Astrocyte (in vitro differentiated cells and primary cell): ENCODE measurements at regions not wholly inside any gene's neighbourhood (a gene's known extent, or its start where the extent isn't known, plus 50 kb on each side); places are given as distances from the start of the nearest gene placed in this dataset.
A peak's percentile ranks its signal among the peaks of the same experiment; 100 is the strongest.

Source experiments
- DNase-seq: peaks from one replicate; pipeline ENCODE4 v3.0.0-alpha.2; 2010; ENCODE audit warnings: low read depth
- FAIRE-seq: peaks from 2 replicates; lab custom pipeline; 2011; peaks lifted over from hg19 to GRCh38; lab: Jason Lieb, UNC
- H2AFZ ChIP-seq: 2 replicates; pipeline ENCODE4 v1.6.0; 2012; ENCODE audit warnings: low read depth, low read length, inconsistent platforms
- H3K27ac ChIP-seq: 2 replicates; pipeline ENCODE4 v1.5.1; 2011; ENCODE audit warnings: low read depth, low read length, inconsistent platforms
- H3K27me3 ChIP-seq: 2 replicates; pipeline ENCODE4 v1.6.0; 2011; ENCODE audit warnings: low read length, inconsistent platforms; ENCODE audit not compliant: insufficient read depth
- H3K36me3 ChIP-seq: 2 replicates; pipeline ENCODE4 v1.5.1; 2011; ENCODE audit warnings: low read length, inconsistent platforms; ENCODE audit not compliant: insufficient read depth
- H3K4me1 ChIP-seq: 2 replicates; pipeline ENCODE4 v1.5.1; 2011; ENCODE audit warnings: low read length, inconsistent platforms; ENCODE audit not compliant: insufficient read depth
- H3K4me2 ChIP-seq: 2 replicates; pipeline ENCODE4 v1.6.0; 2012; ENCODE audit warnings: low read length, inconsistent platforms
- H3K4me3 ChIP-seq: 2 replicates; pipeline ENCODE4 v1.5.1; 2011; ENCODE audit warnings: low read depth, mild to moderate bottlenecking, low read length, inconsistent platforms; ENCODE audit not compliant: insufficient read depth
- H3K79me2 ChIP-seq: 2 replicates; pipeline ENCODE4 v1.6.0; 2012; ENCODE audit warnings: mild to moderate bottlenecking, low read length, inconsistent platforms; ENCODE audit not compliant: insufficient read depth
- H3K9ac ChIP-seq: 2 replicates; pipeline ENCODE4 v1.6.0; 2012; ENCODE audit warnings: mild to moderate bottlenecking, low read length, inconsistent platforms
- H3K9me3 ChIP-seq: 2 replicates; pipeline ENCODE4 v1.5.1; 2012; ENCODE audit warnings: low read depth, mild to moderate bottlenecking, low read length, inconsistent platforms; ENCODE audit not compliant: insufficient read depth
- H4K20me1 ChIP-seq: 2 replicates; pipeline ENCODE4 v1.6.0; 2012; ENCODE audit warnings: low read length, inconsistent platforms; ENCODE audit not compliant: insufficient read depth
- H3K27ac Mint-ChIP-seq: one replicate; pipeline ENCODE4 v1.8.0; 2021; ENCODE audit warnings: mild to moderate bottlenecking, mixed read lengths; ENCODE audit not compliant: unreplicated experiment
- H3K27me3 Mint-ChIP-seq: one replicate; pipeline ENCODE4 v1.8.0; 2021; ENCODE audit warnings: low read depth, mixed read lengths; ENCODE audit not compliant: unreplicated experiment
- H3K36me3 Mint-ChIP-seq: one replicate; pipeline ENCODE4 v1.8.0; 2021; ENCODE audit warnings: low read depth, mixed read lengths; ENCODE audit not compliant: unreplicated experiment
- H3K4me1 Mint-ChIP-seq: one replicate; pipeline ENCODE4 v1.8.0; 2021; ENCODE audit warnings: low read depth, mixed read lengths; ENCODE audit not compliant: unreplicated experiment
- H3K4me3 Mint-ChIP-seq: one replicate; pipeline ENCODE4 v1.8.0; 2021; ENCODE audit warnings: mild to moderate bottlenecking, moderate library complexity, mixed read lengths; ENCODE audit not compliant: unreplicated experiment
- H3K9me3 Mint-ChIP-seq: one replicate; pipeline ENCODE4 v1.8.0; 2021; ENCODE audit warnings: mild to moderate bottlenecking, mixed read lengths; ENCODE audit not compliant: unreplicated experiment
- CTCF ChIP-seq: IDR thresholded peaks from 2 replicates; pipeline ENCODE4 v1.5.1; 2011; ENCODE audit warnings: low read depth, mild to moderate bottlenecking, inconsistent platforms, low read length, moderate library complexity; ENCODE audit not compliant: insufficient read depth
- EZH2 ChIP-seq: IDR thresholded peaks from 2 replicates; pipeline ENCODE4 v1.6.1; 2012; ENCODE audit warnings: mild to moderate bottlenecking, low read length, inconsistent platforms; ENCODE audit not compliant: insufficient read depth

GRCh38 chr3:165645191-165645590 is 192.0 kb downstream of the BCHE start:
- H3K4me3 Mint-ChIP-seq: no peak overlapping the region
- DNase-seq: no peak
- TF ChIP-seq EZH2 (no peak), CTCF (no peak)
- no peak overlapping the region for H3K27ac ChIP-seq
- H3K4me1 ChIP-seq: peaks cover 16% of the 10 kb centered on the region
- H3K9me3 ChIP-seq: no peaks in the 10 kb centered on the region
- H3K36me3 Mint-ChIP-seq: no peaks in the 10 kb centered on the region
- no peaks in the 10 kb centered on the region for H3K9me3 Mint-ChIP-seq
- H3K4me3 ChIP-seq: no peak overlapping the region
- no peak overlapping the region for H3K27ac Mint-ChIP-seq
- H3K9ac ChIP-seq: no peak overlapping the region
- no peaks in the 10 kb centered on the region for H3K79me2 ChIP-seq
- no peaks in the 10 kb centered on the region for H3K36me3 ChIP-seq
- no peaks in the 10 kb centered on the region for H3K27me3 ChIP-seq
- no peak overlapping the region for H3K4me2 ChIP-seq
- FAIRE-seq: no peak
- H3K4me1 Mint-ChIP-seq: peaks cover 22% of the 10 kb centered on the region
- no peak overlapping the region for H2AFZ ChIP-seq
- H4K20me1 ChIP-seq: no peaks in the 10 kb centered on the region
- no peaks in the 10 kb centered on the region for H3K27me3 Mint-ChIP-seq

- H3K4me1 ChIP-seq: peaks cover 16% of the 10 kb centered on the region
- H3K4me3 ChIP-seq: no peak overlapping the region
- no peak overlapping the region for H3K27ac ChIP-seq
- no peaks in the 10 kb centered on the region for H3K79me2 ChIP-seq
- Mint-ChIP-seq H3K36me3 (no peaks in the 10 kb centered on the region), H3K4me1 (peaks cover 22% of the 10 kb centered on the region), H3K4me3 (no peak overlapping the region), H3K27me3 (no peaks in the 10 kb centered on the region), H3K27ac (peak overlapping the region; percentile 86), H3K9me3 (no peaks in the 10 kb centered on the region)
- FAIRE-seq (no peak), DNase-seq (no peak)
- H3K27me3 ChIP-seq: no peaks in the 10 kb centered on the region
- no peak overlapping the region for H3K9ac ChIP-seq
- H3K36me3 ChIP-seq: no peaks in the 10 kb centered on the region
- no peak overlapping the region for H2AFZ ChIP-seq
- H4K20me1 ChIP-seq: no peaks in the 10 kb centered on the region
- TF ChIP-seq EZH2: no peak
- TF ChIP-seq CTCF: no peak
- H3K4me2 ChIP-seq: no peak overlapping the region
- no peaks in the 10 kb centered on the region for H3K9me3 ChIP-seq
These were observed 192.9 kb downstream of the BCHE start for GRCh38 chr3:165644331-165644730.

- peak overlapping the region; percentile 23 for H2AFZ ChIP-seq
- H3K4me3 ChIP-seq: peak overlapping the region; percentile 3
- TF ChIP-seq EZH2 (no peak), CTCF (no peak)
- DNase-seq (peak; percentile 73), FAIRE-seq (no peak)
- no peaks in the 10 kb centered on the region for H3K27me3 ChIP-seq
- peaks cover 16% of the 10 kb centered on the region for H3K4me1 ChIP-seq
- Mint-ChIP-seq H3K4me1 (peaks cover 22% of the 10 kb centered on the region), H3K4me3 (no peak overlapping the region), H3K27ac (peak overlapping the region; percentile 100), H3K27me3 (no peaks in the 10 kb centered on the region), H3K36me3 (no peaks in the 10 kb centered on the region), H3K9me3 (no peaks in the 10 kb centered on the region)
- no peaks in the 10 kb centered on the region for H4K20me1 ChIP-seq
- no peaks in the 10 kb centered on the region for H3K9me3 ChIP-seq
- no peaks in the 10 kb centered on the region for H3K79me2 ChIP-seq
- H3K27ac ChIP-seq: peak overlapping the region; percentile 95
- no peaks in the 10 kb centered on the region for H3K36me3 ChIP-seq
- peak overlapping the region; percentile 76 for H3K9ac ChIP-seq
- H3K4me2 ChIP-seq: peak overlapping the region; percentile 78
These were observed 193.8 kb downstream of the BCHE start for GRCh38 chr3:165643425-165643824.
